OCI-LY3 (cell line): ENCODE measurements at regions not wholly inside any gene's neighbourhood (a gene's known extent, or its start where the extent isn't known, plus 50 kb on each side); places are given as distances from the start of the nearest gene placed in this dataset.

ENCODE experiments used
- H2AFZ ChIP-seq: fragments of 200-600, 300-600 bp; shearing (Covaris generic); 2 replicates; pipeline ENCODE4 v1.6.0; 2014; ENCODE audit warnings: antibody characterized with exemption, low read depth, low read length
- H3K27ac ChIP-seq: fragments of 200-600, 300-600 bp; sonication (generic); 2 replicates; pipeline ENCODE4 v1.5.1; 2014; ENCODE audit warnings: mild to moderate bottlenecking, low read length, moderate library complexity, mixed read lengths
- H3K27me3 ChIP-seq: fragments of 200-600, 300-600 bp; sonication (generic); 2 replicates; pipeline ENCODE4 v1.6.1; 2014; ENCODE audit warnings: low read depth, low read length, mixed read lengths
- H3K36me3 ChIP-seq: fragments of 200-600, 300-600 bp; sonication (generic); replicated peaks from 2 replicates; pipeline ENCODE3; 2014; ENCODE audit warnings: low read depth, low read length, mixed read lengths
- H3K4me1 ChIP-seq: fragments of 300-600, 200-600 bp; sonication (generic); 2 replicates; pipeline ENCODE4 v1.6.1; 2014; ENCODE audit warnings: low read length, mixed read lengths
- H3K4me2 ChIP-seq: fragments of 200-600, 300-600 bp; sonication (generic); 2 replicates; pipeline ENCODE4 v1.6.1; 2014; ENCODE audit warnings: low read length, mixed read lengths
- H3K4me3 ChIP-seq: fragments of 300-600, 200-600 bp; sonication (generic); 2 replicates; pipeline ENCODE4 v1.5.1; 2014; ENCODE audit warnings: antibody characterized with exemption, mild to moderate bottlenecking, low read length, moderate library complexity
- H3K79me2 ChIP-seq: fragments of 300-600, 200-600 bp; shearing (Covaris generic); 2 replicates; pipeline ENCODE4 v1.6.1; 2014; ENCODE audit warnings: mild to moderate bottlenecking, low read length, mixed read lengths
- H3K9ac ChIP-seq: fragments of 300-600, 200-600 bp; shearing (Covaris generic); 2 replicates; pipeline ENCODE4 v1.6.0; 2014; ENCODE audit warnings: mild to moderate bottlenecking, low read length, moderate library complexity
- H3K9me3 ChIP-seq: fragments of 200-600, 300-600 bp; shearing (Covaris generic); 2 replicates; pipeline ENCODE4 v1.6.1; 2014; ENCODE audit warnings: low read length, mixed read lengths; ENCODE audit not compliant: insufficient read depth
- H4K20me1 ChIP-seq: fragments of 200-600, 300-600 bp; sonication (generic); 2 replicates; pipeline ENCODE4 v1.6.1; 2016; ENCODE audit warnings: low read length, mixed read lengths; ENCODE audit not compliant: insufficient read depth
- EZH2phosphoT487 ChIP-seq: fragments of 200-600 bp; shearing (Covaris generic); IDR thresholded peaks from 2 replicates; pipeline ENCODE4 v1.6.1; 2018; ENCODE audit warnings: antibody characterized with exemption, mixed run types, low read depth

DNA sequence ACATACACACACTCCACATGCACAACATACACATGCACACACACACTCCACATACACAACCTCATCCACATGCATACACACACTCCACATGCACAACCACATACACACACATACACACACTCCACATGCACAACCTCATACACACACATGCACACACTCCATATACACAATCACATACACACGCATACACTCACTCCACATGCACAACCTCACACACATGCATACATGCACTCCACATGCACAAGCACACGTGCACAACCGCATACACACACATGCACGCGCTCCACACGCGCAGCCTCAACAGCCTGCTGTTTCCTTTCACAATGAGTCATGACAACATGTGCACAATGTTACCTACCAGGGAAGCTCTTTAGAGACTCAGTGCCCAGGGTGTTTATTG is 61.2 kb upstream of the TMEM132C start:
- H3K27ac ChIP-seq = no peak overlapping the region
- H3K9me3 ChIP-seq = no peaks in the 10 kb centered on the region
- H3K36me3 ChIP-seq = no peaks in the 10 kb centered on the region
- H4K20me1 ChIP-seq = no peaks in the 10 kb centered on the region
- no peak overlapping the region for H2AFZ ChIP-seq
- H3K27me3 ChIP-seq = no peaks in the 10 kb centered on the region
- H3K4me3 ChIP-seq = no peak overlapping the region
- no peaks in the 10 kb centered on the region for H3K4me1 ChIP-seq
- no peaks in the 10 kb centered on the region for H3K79me2 ChIP-seq
- no peak overlapping the region for H3K9ac ChIP-seq
- no peak for TF ChIP-seq EZH2phosphoT487
- H3K4me2 ChIP-seq = no peak overlapping the region
